Right renal cortex interstitium (tissue), 3 donors: ENCODE measurements at regions not wholly inside any gene's neighbourhood (a gene's known extent, or its start where the extent isn't known, plus 50 kb on each side); places are given as distances from the start of the nearest gene placed in this dataset.

Experiments used
- DNase-seq, 3 donors: peaks; one replicate each; pipeline ENCODE4 v3.0.0-alpha.2; 2013; ENCODE audit warnings: low read depth in 3 of 3, low spot score in 2 of 3

DNA sequence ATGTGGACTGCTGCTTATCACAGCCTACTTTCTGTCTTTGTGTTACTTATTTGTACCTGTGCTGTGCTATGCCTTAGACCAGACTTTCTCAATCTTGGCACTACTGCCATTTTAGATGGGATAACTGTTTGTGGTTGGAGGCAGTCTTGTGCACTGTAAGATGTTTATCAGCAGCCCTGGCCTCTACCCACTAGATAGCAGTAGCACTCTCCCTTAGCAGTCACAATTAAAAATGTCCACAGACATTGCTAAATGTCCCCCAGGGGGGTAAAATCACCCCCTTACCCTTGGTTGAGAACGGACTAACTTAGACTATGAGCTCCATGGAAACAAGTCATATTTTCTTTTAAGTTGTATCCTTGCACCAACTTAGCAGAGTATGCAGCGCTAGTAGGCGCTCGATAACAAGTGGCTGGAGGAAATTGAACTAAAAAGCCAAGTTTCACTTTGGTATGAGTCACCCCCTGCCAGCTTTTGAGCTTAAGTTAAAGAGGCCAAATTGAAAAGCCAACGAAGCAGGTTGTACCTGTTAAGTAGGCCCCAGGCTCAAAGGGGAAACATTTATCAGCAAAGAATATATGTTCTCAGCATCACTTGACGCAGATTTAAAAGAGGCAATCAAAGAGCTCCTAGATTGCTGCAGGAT, 304.8 kb upstream of the SORL1-AS1 start:
- no peak for DNase-seq

DNA sequence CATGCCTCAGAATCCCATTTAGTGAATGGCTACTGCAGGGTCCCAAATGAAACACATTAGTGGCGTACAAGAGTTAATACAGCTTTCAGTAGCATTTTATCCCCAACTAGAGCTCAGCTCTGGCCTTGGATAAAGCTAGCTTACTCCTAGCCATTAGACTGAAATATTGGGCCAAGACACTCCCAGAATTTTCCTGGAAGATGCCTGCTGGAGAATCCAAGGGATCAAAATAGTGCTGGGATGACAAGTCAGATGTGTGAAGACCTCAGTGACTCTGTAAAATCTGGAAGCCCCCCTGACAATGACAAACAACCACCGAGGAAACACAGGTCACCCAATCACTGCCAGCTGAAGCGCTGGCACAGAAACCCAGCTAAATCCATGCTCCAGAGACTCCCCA, 303.1 kb upstream of the SORL1-AS1 start:
- no peak for DNase-seq

DNA sequence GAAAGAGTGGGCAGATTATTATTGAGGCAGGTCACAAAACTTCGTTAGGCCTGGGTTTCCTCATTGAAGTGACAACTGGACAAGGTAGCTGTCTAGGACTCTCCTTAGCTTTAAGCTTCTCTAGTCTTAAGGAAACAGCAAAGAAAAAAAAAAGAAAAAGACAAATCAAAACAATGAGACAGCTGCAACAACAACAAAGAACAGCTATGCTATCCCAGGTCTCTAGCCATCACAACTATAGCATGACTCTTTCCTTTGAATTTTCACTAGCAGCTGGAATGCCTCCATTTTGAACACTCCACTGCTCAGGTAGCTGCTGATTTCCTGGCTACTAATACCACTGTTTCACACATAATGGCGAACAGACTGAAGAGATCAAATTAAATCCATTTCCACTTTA, 302.4 kb upstream of the SORL1-AS1 start:
- no peak for DNase-seq

DNA sequence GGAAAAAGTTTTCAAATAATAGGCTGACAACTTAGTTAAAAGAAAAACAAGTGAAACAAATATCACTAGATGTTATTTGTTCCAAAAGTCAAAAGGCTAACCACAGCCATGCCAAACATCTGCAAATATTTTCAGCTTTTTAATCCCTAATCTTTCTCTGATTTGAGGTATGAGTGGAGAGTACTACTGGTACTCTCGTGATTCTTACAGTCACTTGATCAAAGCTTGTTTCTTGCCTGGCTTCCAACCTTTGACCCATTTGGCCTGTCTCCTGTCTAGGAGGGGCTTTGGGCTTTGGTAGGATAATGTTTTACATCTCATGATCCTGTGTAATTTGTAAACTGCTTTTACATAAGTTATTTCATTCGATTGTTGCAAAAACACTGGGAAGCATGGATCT, 301.8 kb upstream of the SORL1-AS1 start:
- no peak for DNase-seq

DNA sequence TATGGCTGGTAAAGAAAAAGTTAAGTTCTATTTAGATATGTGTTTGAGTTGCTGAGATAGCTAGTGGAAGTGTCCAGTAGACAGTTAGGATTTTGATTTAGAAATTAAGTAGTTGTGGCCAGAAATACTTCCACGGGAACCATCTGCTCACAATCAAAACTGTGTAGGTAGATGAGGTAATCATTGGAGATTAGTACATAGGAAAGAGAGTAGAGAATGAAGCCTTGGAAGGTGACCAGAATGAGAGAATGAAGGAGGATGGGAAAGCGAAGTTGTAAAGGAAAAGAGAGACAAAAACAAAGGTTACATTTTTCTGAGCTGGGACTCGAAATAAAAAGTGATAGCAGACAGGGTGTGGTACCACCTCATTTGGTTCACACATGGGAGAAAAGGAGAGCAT, 296.9 kb upstream of the SORL1-AS1 start:
- DNase-seq: no peak

DNA sequence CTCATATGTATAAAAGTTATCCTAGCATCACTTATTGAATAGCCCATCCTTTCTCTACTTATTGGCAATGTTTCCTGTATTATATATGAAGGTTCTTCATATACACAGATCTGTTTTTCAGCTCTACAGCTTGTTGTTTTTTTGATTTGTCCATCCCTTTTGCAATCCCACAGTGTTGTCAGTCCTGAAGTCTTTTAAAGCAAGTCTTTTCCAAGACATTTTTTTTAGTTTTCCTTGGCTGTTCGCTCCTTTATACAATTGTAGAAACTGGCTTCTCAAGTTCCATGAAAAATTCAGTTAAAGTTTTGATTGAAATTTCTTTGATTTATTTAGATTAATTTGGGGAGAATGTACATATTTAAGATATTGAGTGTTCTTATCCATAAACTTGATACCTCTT, 295.3 kb upstream of the SORL1-AS1 start:
- DNase-seq: no peak

DNA sequence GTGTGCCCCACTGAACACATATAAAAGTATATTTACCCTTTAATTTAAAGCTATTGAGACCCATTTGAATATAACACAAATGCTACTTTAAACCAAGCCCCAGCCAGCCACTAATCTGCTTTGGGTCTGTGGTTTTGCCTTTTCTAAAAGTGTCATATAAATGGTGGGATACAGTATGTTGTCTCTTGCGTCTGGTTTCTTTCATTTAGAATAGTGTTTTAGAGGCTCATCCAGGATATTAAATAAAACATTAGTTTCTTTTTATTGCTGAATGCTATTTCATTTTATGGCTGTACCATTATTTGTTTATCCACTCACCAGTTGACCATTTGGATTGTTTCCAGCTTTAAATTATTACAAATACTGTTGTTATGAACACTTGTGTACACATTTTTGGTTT, 290.5 kb upstream of the SORL1-AS1 start:
- no peak for DNase-seq

DNA sequence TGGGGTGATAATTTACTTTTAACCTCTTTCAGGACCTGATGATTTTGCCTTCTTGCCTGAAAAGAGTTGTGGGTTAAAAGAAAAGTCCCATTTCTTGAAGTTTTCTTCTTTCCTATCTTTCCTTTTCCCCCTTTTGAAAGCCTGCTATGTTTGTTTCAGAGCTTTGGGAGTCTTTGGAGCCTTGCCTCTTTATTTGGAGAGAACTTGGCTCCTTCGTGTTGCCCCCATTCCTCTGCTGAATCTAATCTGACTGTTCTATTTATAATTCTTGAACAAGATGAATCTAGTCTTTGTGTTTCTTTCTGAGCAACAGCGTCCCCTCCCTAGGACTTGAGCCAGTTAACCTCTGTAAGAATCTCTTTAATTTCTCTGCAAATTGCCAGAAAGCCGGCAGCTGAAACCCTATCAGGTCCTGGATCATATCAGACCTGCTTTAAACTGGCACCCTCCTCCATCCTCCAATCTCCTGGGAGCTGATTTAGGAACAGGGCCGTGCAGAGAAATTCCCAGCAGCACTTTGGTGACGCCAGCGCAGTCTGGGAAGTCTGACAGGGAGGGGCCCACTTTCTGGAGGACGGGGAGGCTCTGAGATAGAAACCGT, 289.1 kb upstream of the SORL1-AS1 start:
- DNase-seq: peak in 1 of 3 donors; percentile 47

DNA sequence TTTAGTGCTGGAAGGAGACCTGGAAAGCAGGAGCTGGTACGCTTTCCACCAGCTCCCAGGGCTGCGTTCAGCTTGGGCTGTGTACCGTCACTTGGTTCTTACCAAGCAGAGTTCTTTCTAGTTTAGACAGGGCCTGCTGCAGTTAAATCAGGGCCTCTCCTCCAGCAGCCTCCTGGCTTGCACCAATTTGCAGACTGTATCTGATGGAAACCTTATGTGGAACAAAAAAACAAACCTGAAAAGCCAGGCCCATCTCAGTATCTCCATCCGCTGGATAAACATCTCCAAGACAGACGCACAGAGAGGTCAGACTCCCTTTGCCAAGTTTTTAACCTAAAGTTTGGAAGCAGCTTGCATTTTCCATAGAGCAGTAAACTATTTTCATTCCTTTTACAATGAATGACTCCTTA, 288.6 kb upstream of the SORL1-AS1 start:
- peak in 1 of 3 donors; percentile 49 for DNase-seq

DNA sequence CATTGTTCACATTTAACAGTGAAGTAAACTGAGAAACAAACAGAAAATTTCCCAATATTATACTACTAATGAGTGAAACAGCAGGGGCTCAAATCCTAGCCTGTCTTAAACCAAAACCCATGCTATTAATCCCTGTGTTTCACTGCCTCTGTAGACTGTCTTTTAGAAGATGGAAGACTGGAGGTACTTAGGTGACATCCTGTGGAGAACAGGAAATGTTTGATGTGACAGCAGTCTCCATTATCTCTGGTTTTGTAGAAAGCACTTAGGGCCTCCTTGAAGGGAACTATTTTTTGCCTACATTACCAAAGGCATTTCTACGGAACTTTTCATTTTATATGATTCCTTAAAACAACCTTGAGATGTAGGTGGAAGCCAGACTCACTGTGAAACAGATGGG, 288.1 kb upstream of the SORL1-AS1 start:
- DNase-seq: no peak

DNA sequence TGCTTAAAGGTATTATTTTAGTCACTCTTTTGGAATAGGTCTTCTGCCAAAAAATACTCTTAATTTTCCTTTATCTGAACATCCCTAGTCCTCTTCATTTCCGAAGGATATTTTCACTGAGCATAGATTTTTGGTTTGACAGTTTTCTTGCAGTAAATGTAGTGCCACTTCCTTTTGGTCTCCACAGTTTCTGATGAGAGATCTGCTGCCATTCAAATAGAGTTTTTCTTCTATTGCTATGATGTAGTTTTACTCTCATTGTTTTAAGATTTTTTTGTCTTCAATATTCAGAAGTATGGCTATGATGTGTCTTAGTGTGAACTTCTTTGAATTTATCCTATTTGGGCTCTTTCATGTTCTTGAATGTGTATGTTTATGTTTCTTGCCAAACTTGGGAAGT, 281.1 kb upstream of the SORL1-AS1 start:
- no peak for DNase-seq

DNA sequence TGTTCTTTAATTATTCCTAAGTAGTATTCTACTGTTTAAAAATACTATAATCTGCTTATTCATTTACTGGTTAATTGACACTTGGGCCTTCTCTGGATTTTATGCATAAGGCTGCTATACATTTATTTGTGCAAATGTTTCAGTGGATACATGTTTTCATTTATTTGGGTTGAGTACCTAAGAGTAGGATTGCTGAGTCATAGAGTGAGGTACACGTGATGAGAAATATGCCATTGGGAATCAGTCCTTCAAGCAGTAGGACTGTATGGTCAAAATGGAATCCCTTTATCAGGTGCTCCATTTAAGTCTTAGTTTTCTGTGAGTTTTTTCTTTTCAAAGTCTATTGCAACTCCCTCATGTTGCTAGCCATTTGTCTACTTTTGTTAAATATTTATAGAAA, 275.2 kb upstream of the SORL1-AS1 start:
- DNase-seq: no peak

DNA sequence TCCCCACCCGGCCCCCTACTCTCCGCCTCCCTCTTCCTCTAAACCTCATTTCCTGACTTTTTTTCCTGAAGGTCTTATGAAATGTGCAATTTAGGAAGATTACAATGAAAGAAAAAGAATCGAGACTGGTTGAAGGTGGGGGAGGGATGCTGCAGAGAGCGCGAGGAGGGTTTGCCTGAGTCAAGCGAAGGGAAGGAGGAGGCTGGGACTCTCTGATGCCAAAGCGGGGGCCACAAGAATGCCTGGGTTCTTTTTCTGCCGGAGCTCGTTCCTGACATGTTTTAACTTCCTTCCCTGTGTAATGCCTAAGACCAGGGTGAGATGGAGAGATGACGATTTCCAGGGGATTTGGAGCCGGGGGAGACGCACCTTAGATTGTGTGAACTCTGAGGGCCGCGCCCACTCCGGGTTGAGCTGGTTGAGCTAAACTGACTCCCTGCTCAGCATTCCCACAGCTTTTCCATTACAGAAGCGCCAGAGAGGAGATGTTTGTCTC, 270.5 kb upstream of the SORL1-AS1 start:
- DNase-seq: peak in 1 of 3 donors; percentile 39

DNA sequence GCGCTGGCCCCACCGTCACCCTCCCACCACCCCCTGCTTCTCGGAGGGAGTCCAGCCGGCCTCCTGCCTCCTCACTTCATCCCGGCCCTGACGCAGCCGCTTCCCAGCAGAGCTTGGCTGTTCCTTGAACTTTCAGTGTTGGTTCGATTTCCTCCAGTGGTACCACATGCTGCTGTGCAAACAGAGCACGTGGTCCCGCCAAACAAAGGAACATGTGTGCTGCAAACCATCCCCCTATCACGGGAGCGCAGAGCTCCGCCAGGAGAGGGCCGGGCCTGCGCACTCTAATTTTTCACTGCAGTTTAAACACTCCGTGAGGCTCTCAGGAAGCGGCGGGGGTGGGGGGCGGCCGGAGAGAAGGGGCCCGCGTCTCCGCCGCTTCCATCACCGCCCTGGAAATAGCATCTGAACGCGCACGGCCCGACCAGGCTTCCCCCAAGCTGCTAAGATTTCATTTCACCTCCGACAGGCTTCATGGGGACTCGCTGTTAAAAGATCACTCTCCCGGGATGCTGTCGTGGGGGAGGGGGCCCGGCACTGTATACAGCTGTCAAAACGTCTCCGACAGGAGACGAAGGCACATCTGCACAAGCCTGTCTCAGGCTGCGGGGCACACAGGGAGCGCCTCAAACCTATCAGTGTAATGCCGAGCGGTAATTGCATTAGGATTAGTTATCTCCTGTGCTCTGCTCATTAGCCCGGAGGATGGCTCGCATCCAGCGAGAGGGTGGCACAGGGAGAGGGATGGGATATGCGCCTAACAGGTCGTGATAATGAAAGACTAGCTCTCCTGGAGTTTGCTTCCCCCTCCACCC, 269.9 kb upstream of the SORL1-AS1 start:
- DNase-seq: peak in 2 of 3 donors; percentile 75 to 77

DNA sequence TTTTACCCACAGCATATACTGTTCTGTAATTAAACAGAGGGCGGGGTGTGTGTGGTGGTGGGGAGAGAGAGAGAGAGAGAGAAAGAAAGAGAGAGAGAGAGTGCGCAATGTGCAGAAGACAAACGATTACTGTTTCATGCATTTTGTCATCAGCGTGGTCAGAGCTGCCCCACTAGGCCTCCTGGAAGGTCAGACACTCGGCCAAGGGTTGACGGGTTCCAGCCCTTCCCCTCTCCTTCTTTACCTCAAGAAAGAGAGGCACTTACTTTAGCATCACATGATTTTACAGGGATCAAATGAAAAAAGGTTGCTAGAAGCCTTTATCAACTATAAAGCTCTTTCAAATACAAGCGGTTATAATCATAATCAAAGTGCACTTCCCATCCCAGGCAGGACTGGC, 269.2 kb upstream of the SORL1-AS1 start:
- DNase-seq: no peak

DNA sequence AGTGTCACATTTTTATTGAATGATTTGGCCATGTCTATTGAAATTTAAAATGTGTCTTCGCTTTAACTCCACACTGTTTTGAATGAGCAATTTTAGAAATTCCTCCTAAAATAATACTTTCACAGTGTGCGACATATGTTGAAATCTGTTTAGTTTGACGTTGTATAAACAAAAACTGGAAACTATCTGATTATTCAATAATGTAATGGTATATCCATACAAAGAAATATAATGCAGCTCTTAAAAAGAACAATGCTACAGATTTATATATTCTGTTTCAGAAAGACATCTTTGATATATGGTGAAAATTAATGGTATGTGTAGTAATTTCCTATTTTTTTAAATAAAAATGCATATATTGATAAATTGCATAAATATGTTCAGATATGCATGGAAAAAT, 268.7 kb upstream of the SORL1-AS1 start:
- DNase-seq: no peak

DNA sequence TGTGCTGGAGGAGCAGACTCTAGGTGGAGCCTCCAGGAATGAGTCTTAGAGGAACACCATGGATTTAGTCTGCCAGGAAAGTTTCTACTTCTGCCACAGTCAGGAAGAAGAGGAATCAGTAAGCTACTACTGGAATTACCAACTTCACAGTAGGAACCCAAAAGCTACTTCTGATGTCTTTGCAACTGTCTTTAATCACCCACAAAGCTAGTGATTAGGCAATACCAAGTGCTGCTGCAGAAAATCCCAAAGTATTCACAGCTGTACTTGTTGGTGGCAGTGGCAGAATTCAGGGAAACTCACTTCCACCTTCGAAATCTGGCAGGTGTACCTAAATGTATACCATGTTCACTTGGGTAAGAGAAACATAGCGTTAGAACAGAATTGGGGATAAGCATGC, 264.5 kb upstream of the SORL1-AS1 start:
- no peak for DNase-seq

DNA sequence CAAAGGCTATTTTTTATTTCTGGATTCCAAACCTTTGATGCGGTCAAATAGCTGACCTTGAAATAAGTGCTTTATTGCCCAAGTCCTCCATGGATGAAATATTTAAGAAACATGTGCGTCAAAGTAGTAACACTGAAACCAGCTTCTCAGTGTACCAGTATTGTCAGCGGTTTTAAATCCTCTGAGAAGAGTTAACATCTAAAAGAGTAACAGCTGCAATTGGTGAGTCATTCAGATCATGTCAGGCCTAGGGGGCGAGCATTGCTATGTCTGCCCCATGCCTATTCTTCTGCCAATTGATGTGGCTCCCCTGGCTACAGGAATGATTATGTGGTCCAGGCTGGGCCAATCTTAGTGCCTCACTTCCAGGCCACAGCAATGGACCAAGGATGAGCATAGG, 263.3 kb upstream of the SORL1-AS1 start:
- DNase-seq: no peak

DNA sequence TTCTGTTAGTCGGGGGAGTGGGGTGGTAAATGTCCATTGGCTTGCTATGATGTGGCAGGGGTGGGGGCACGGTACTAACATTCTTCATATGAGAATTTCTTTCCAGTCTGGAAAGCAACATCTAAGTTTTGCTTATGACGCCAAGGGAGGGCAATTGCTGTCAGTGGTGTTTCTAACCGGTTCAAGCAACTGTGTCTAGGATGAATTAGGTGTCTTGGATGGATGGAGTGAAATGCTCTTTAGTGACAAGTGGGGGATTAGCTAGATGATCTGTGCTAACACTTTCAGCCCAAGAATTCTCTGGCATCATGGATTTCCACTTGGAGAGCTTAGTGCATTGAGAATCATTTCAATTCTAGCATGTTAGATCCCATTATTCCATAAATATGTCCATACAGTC, 262.6 kb upstream of the SORL1-AS1 start:
- no peak for DNase-seq

DNA sequence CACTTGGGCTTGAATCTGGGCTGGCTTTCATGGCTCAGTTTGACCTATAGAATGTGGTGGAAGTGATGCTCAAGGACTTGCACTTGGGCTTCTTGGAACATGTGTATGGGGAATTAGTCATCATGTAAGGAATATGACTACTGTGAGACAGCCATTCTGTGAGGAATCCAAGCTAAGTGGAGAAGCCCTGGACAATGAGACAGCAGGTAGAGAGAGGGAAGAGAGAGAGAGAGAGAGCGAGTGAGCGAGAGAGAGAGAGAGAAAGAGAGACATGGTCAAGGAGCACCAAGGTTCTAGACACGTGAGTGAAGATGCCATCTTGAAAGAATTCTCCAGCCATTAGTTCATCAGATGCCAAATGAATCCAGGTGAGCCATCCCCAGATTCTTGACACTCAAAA, 261.6 kb upstream of the SORL1-AS1 start:
- no peak for DNase-seq

DNA sequence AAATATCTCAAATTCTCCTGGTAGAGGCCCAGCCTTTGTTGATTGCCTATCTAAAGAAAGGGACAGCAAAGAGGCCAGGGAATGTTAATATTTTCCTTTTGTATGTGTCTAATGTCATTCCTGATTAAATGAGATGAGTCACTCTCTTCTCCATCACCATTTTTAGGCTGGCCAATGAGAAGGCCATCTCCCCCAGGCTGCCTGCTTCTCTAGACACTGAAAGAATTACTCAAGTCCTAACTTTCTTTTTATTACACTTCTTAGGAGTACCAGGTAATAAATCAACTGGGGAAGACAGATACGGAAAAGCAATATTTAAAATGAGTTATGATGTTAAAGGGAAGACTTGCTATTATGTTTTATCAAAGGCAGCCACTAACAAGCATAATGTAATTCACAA, 259.2 kb upstream of the SORL1-AS1 start:
- DNase-seq: no peak

DNA sequence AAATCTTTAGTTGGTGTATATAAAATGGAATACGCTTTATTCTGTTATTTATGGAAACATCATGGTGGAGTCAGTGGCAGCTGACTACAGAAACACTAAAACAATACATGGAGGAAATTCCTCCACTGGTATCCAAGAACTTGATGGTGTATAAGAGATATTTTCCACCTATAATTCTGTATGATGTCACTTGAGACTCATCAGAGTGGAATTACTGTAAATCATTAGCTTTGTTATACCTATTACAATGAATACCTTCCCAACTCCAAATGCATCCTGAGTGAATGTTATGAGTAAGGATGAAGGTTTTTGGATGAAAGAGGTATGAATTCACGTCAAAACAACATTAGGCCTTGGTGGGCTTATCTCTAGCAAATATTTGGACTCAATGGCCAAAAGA, 258.5 kb upstream of the SORL1-AS1 start:
- DNase-seq: no peak
